Activated CD4-positive, alpha-beta T cell treated with anti-CD3 and anti-CD28 coated beads for 36 hours (primary cell): ENCODE measurements at regions not wholly inside any gene's neighbourhood (a gene's known extent, or its start where the extent isn't known, plus 50 kb on each side); places are given as distances from the start of the nearest gene placed in this dataset.
A peak's percentile ranks its signal among the peaks of the same experiment; 100 is the strongest.

ENCODE experiments used
- ATAC-seq: fragments of 200-7000 bp; cut with Tn5 transposase; one replicate; pipeline ENCODE4 v1.10.0; 2021; ENCODE audit warnings: mild to moderate bottlenecking, moderate library complexity
- CTCF ChIA-PET: fragments of 350-600 bp; sonication (Branson Sonifier 250); formaldehyde crosslinking; loops from one replicate; lab custom pipeline; 2021; ENCODE audit warnings: antibody characterized with exemption; lab: Charles Lee
- POLR2A ChIA-PET: fragments of 350-600 bp; sonication (Branson Sonifier 250); formaldehyde crosslinking; loops from one replicate; lab custom pipeline; 2021; ENCODE audit warnings: antibody characterized with exemption, inconsistent platforms; lab: Charles Lee
- DNase-seq: peaks from one replicate; pipeline ENCODE4 v3.0.0-alpha.2; 2020
- H3K27ac Mint-ChIP-seq: one replicate; pipeline ENCODE4 v1.8.0; 2021; ENCODE audit warnings: mixed read lengths
- H3K27me3 Mint-ChIP-seq: one replicate; pipeline ENCODE4 v1.8.0; 2021; ENCODE audit warnings: mixed read lengths
- H3K36me3 Mint-ChIP-seq: one replicate; pipeline ENCODE4 v1.8.0; 2021; ENCODE audit warnings: low read depth, mixed read lengths
- H3K4me1 Mint-ChIP-seq: one replicate; pipeline ENCODE4 v1.8.0; 2021; ENCODE audit warnings: mixed read lengths
- H3K4me3 Mint-ChIP-seq: one replicate; pipeline ENCODE4 v1.8.0; 2021; ENCODE audit warnings: mild to moderate bottlenecking, moderate library complexity, mixed read lengths
- H3K9me3 Mint-ChIP-seq: one replicate; pipeline ENCODE4 v1.8.0; 2021; ENCODE audit warnings: low read depth, mixed read lengths
- intact Hi-C, 2 experiments: fragments of 100-400 bp; cut with DNase I in 1 of 2; cut with micrococcal nuclease in 1 of 2; formaldehyde crosslinking; loops; one replicate each; pipeline versions ENCODE4 v1.14.2 to v1.15.1; 2022 to 2024; cut with DNase I, micrococcal nuclease

GRCh38 chr6:14787250-14787649 is 458.6 kb upstream of the JARID2 start:
- peaks cover 6% of the 10 kb centered on the region for H3K9me3 Mint-ChIP-seq
- DNase-seq: no peak
- intact Hi-C loops: no loop called here
- H3K27me3 Mint-ChIP-seq: no peaks in the 10 kb centered on the region
- H3K27ac Mint-ChIP-seq: no peak overlapping the region
- no peak overlapping the region for H3K4me3 Mint-ChIP-seq
- peaks cover 38% of the 10 kb centered on the region for H3K4me1 Mint-ChIP-seq
- ATAC-seq: peak; percentile 63
- POLR2A ChIA-PET: interaction anchor here (0.6 kb wide), 1 partner anchor 89 kb away, joined by 3 read pairs; no protein-coding TSS in a partner anchor
- peaks cover 3% of the 10 kb centered on the region for H3K36me3 Mint-ChIP-seq
- CTCF ChIA-PET: interaction anchor here (0.6 kb wide), 1 partner anchor 562 kb away, joined by 3 read pairs; no protein-coding TSS in a partner anchor

DNA sequence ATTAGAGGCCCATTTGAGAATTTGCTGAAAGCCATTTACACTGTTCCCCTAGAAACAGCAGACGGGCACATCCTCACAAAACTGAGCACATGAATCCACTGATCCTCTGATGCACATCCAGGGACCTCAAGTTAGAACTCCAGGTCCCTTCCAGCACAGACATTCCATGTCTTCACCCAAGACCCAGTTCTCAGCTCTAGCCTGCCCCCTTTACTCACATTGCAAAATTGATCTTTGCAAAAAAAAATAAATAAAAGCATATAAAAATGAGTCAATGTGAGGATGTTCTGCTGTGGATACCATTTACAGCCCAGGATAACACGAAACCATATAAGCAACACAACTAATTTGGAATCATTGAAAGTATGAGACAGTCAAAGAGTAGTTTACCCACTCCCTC is 458.2 kb upstream of the JARID2 start:
- POLR2A ChIA-PET: interaction anchor here (0.6 kb wide), 1 partner anchor 89 kb away, joined by 3 read pairs; no protein-coding TSS in a partner anchor
- CTCF ChIA-PET: no interaction called here
- intact Hi-C loops: no loop called here

DNA sequence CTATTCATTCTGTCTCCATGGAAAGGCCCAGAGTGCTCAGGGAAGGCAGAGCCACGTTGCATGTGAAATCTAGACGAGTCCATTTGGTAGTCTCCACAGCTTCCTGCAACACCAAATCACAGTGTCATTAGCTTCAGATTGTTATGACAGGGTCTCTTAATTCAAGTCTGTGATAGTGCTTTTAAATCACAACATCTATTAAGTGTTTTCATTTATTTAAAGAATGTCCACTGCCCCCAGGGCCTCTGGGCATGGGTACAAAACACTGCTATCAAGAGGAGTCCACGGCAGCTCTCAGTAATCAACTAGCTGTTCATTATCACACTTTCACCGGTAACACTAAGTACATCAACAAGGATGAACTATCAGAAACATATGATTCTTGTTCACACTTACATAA is 455.9 kb upstream of the JARID2 start:
- ATAC-seq: no peak
- H3K9me3 Mint-ChIP-seq: no peaks in the 10 kb centered on the region
- H3K27me3 Mint-ChIP-seq: peaks cover 2% of the 10 kb centered on the region
- DNase-seq: no peak
- peaks cover 30% of the 10 kb centered on the region for H3K4me1 Mint-ChIP-seq
- ChIA-PET CTCF (interaction anchor here (1.2 kb wide), 1 partner anchor 10 kb away, joined by 3 read pairs; no protein-coding TSS in a partner anchor), POLR2A (no interaction called here)
- H3K36me3 Mint-ChIP-seq: no peaks in the 10 kb centered on the region
- no peak overlapping the region for H3K4me3 Mint-ChIP-seq
- H3K27ac Mint-ChIP-seq: no peak overlapping the region
- intact Hi-C loops: no loop called here

More for the DNA sequence above, 458.2 kb upstream of the JARID2 start:
- peaks cover 5% of the 10 kb centered on the region for H3K9me3 Mint-ChIP-seq
- peaks cover 38% of the 10 kb centered on the region for H3K4me1 Mint-ChIP-seq
- ATAC-seq: no peak
- DNase-seq: no peak
- H3K36me3 Mint-ChIP-seq: peaks cover 3% of the 10 kb centered on the region
- H3K4me3 Mint-ChIP-seq: no peak overlapping the region
- H3K27ac Mint-ChIP-seq: no peak overlapping the region
- H3K27me3 Mint-ChIP-seq: peaks cover 2% of the 10 kb centered on the region

DNA sequence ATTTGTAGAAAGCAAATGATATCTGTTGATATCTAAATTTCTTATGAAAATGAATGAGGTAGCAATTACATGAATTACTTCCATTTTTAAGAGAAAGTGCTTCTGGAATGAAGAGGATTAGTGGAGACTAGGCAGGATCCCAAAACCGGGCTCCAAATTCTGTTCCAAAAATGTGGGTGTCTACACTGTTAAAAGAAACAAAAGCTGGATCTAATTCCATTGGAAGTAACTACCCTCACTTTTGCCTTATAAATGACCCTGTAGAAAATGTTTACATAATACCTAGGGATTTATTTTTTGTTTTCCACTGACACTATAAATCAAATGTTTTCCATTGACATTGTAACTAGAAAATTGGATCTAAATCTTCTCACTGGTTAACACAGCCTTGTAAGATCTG is 454.9 kb upstream of the JARID2 start:
- H3K36me3 Mint-ChIP-seq: no peaks in the 10 kb centered on the region
- H3K4me3 Mint-ChIP-seq: no peak overlapping the region
- DNase-seq: no peak
- CTCF ChIA-PET: interaction anchor here (1.2 kb wide), 1 partner anchor 9 kb away, joined by 3 read pairs; no protein-coding TSS in a partner anchor
- no peaks in the 10 kb centered on the region for H3K9me3 Mint-ChIP-seq
- no peak for ATAC-seq
- peaks cover 2% of the 10 kb centered on the region for H3K27me3 Mint-ChIP-seq
- H3K27ac Mint-ChIP-seq: no peak overlapping the region
- POLR2A ChIA-PET: no interaction called here
- intact Hi-C loops: no loop called here
- peaks cover 24% of the 10 kb centered on the region for H3K4me1 Mint-ChIP-seq

DNA sequence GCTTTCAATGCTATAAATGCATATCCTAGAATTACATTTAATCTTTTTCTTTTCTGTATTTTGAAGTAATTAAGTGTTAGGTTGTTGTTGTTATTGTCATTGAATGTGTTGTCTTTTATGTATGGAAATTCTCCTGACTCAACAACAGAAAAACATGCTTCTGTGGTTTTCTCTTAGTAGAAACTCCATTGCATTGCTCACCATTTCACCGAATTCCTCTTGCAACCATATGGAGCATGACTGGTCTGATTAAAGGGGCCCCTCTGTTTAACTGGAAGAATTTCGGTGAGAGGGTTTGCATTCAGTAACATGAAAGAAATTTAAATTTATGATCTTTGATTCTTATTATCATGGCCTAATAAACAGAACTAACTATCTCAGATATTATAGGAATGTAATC is 454.3 kb upstream of the JARID2 start:
- Mint-ChIP-seq H3K27ac (no peak overlapping the region), H3K36me3 (no peaks in the 10 kb centered on the region), H3K4me3 (no peak overlapping the region), H3K4me1 (peaks cover 21% of the 10 kb centered on the region), H3K9me3 (no peaks in the 10 kb centered on the region), H3K27me3 (peaks cover 2% of the 10 kb centered on the region)
- ChIA-PET CTCF (no interaction called here), POLR2A (no interaction called here)
- no peak for ATAC-seq
- intact Hi-C loops: no loop called here
- DNase-seq: no peak

GRCh38 chr6:14792118-14792955 is 453.5 kb upstream of the JARID2 start:
- intact Hi-C loops: no loop called here
- no peaks in the 10 kb centered on the region for H3K9me3 Mint-ChIP-seq
- DNase-seq (no peak), ATAC-seq (no peak)
- peaks cover 13% of the 10 kb centered on the region for H3K4me1 Mint-ChIP-seq
- H3K27me3 Mint-ChIP-seq: peaks cover 2% of the 10 kb centered on the region
- no peak overlapping the region for H3K27ac Mint-ChIP-seq
- ChIA-PET POLR2A (no interaction called here), CTCF (no interaction called here)
- no peaks in the 10 kb centered on the region for H3K36me3 Mint-ChIP-seq
- no peak overlapping the region for H3K4me3 Mint-ChIP-seq

GRCh38 chr6:14795451-14795850 is 450.4 kb upstream of the JARID2 start:
- H3K27ac Mint-ChIP-seq: no peak overlapping the region
- ATAC-seq (no peak), DNase-seq (no peak)
- H3K27me3 Mint-ChIP-seq: peaks cover 4% of the 10 kb centered on the region
- CTCF ChIA-PET: no interaction called here
- no peaks in the 10 kb centered on the region for H3K9me3 Mint-ChIP-seq
- intact Hi-C loops: no loop called here
- H3K4me3 Mint-ChIP-seq: no peak overlapping the region
- peaks cover 11% of the 10 kb centered on the region for H3K4me1 Mint-ChIP-seq
- H3K36me3 Mint-ChIP-seq: no peaks in the 10 kb centered on the region
- POLR2A ChIA-PET: no interaction called here

GRCh38 chr6:14796974-14797762 is 448.7 kb upstream of the JARID2 start:
- intact Hi-C loops: no loop called here
- H3K27me3 Mint-ChIP-seq: peaks cover 4% of the 10 kb centered on the region
- CTCF ChIA-PET: no interaction called here
- H3K27ac Mint-ChIP-seq: peak overlapping the region; percentile 53
- H3K36me3 Mint-ChIP-seq: no peaks in the 10 kb centered on the region
- POLR2A ChIA-PET: no interaction called here
- peaks cover 8% of the 10 kb centered on the region for H3K4me1 Mint-ChIP-seq
- ATAC-seq (peak; percentile 39), DNase-seq (no peak)
- no peaks in the 10 kb centered on the region for H3K9me3 Mint-ChIP-seq
- no peak overlapping the region for H3K4me3 Mint-ChIP-seq

DNA sequence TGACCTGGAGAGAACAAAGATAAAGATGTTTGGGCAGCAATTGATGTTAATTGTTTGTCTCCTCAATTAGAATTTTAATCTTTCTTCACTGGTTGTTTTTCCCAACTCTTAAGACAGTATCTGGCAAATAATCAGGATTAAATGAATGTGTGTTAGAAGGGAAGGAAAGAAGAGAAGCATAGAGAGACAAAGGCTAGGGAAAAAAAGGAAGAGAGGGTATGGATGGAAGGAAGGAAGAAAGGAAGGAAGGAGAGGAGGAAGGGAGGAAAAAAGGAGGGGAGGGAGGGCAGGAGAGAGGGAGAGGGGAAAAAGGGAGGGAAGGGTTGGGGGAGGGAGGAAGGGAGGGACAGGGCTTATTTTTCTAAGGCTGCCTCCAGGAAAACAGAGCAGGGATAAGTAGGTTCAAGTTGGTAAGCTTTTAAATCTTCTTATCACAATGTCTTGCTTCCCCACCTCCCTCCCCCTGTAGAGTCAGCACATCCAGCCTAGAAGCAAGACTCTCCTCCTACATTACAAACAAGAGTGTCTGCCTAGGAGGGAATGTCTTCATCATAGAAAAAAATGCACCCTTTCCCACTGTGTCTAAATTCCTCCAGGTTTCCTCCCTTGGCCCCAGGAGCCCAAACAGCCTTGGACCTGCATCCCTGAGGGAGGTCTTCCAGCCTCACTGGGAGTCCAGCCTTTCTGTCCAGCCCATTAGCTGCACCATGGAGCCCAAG is 447.8 kb upstream of the JARID2 start:
- ChIA-PET CTCF (interaction anchor here (0.7 kb wide), 2 partner anchors 12 to 622 kb away, joined by 3 read pairs; no protein-coding TSS in a partner anchor), POLR2A (no interaction called here)
- ATAC-seq: no peak

DNA sequence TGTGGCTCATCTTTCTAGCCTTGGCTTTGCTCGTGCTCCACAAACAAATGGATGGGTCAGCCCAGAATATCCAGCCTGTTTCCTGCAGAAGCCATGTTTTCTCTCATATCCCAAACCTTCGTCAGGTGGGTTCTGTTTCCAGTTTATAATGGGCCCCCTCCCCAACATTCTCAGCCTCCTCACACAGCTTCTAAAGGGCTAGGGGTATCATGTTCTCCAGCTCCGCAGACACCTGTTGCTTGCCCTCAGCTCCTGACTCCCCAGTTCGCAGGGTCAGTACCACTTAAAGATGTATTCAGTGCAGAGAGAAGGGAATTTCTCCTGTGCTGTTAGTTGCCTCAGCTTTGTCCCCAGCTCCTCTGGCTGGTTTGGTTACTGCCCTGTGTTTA is 447.3 kb upstream of the JARID2 start:
- Mint-ChIP-seq H3K9me3 (no peaks in the 10 kb centered on the region), H3K27me3 (peaks cover 2% of the 10 kb centered on the region), H3K4me1 (peaks cover 8% of the 10 kb centered on the region), H3K36me3 (no peaks in the 10 kb centered on the region), H3K27ac (no peak overlapping the region), H3K4me3 (no peak overlapping the region)
- no peak for ATAC-seq
- intact Hi-C loops: no loop called here
- CTCF ChIA-PET: interaction anchor here (0.7 kb wide), 1 partner anchor 12 kb away, joined by 3 read pairs; no protein-coding TSS in a partner anchor
- POLR2A ChIA-PET: no interaction called here
- DNase-seq: no peak

More for the DNA sequence above, 447.8 kb upstream of the JARID2 start:
- H3K27me3 Mint-ChIP-seq: peaks cover 2% of the 10 kb centered on the region
- peaks cover 8% of the 10 kb centered on the region for H3K4me1 Mint-ChIP-seq
- no peaks in the 10 kb centered on the region for H3K9me3 Mint-ChIP-seq
- intact Hi-C loops: no loop called here
- H3K36me3 Mint-ChIP-seq: no peaks in the 10 kb centered on the region
- H3K4me3 Mint-ChIP-seq: no peak overlapping the region
- H3K27ac Mint-ChIP-seq: peak overlapping the region; percentile 53
- DNase-seq: no peak

- no peak overlapping the region for H3K4me3 Mint-ChIP-seq
- intact Hi-C loops: no loop called here
- peaks cover 2% of the 10 kb centered on the region for H3K27me3 Mint-ChIP-seq
- POLR2A ChIA-PET: interaction anchor here (0.5 kb wide), 1 partner anchor 21 kb away, joined by 5 read pairs; no protein-coding TSS in a partner anchor
- no peaks in the 10 kb centered on the region for H3K9me3 Mint-ChIP-seq
- CTCF ChIA-PET: interaction anchor here (0.7 to 1.2 kb wide), 2 partner anchors 9 to 13 kb away, joined by 3 read pairs; no protein-coding TSS in a partner anchor
- DNase-seq (no peak), ATAC-seq (no peak)
- H3K27ac Mint-ChIP-seq: no peak overlapping the region
- H3K36me3 Mint-ChIP-seq: no peaks in the 10 kb centered on the region
- peaks cover 8% of the 10 kb centered on the region for H3K4me1 Mint-ChIP-seq
These were observed 446.8 kb upstream of the JARID2 start for GRCh38 chr6:14798996-14799588.
